HuH-7 (cell line): ENCODE measurements at regions not wholly inside any gene's neighbourhood (a gene's known extent, or its start where the extent isn't known, plus 50 kb on each side); places are given as distances from the start of the nearest gene placed in this dataset.
"Not testable (repeated sequence)": the region's sequence is repeated elsewhere in the genome, so short reads cannot be mapped to it uniquely, and the experiment has no call there.

Experiments used
- DNase-seq: peaks from one replicate; pipeline ENCODE4 v3.0.0; 2011; ENCODE audit warnings: low spot score

- DNase-seq: no peak
Observed at GRCh38 chr20:43364001-43364400, 93.7 kb upstream of the SRSF6 start.

- no peak for DNase-seq
Observed at GRCh38 chr20:43363506-43363905, 94.2 kb upstream of the SRSF6 start.

DNA sequence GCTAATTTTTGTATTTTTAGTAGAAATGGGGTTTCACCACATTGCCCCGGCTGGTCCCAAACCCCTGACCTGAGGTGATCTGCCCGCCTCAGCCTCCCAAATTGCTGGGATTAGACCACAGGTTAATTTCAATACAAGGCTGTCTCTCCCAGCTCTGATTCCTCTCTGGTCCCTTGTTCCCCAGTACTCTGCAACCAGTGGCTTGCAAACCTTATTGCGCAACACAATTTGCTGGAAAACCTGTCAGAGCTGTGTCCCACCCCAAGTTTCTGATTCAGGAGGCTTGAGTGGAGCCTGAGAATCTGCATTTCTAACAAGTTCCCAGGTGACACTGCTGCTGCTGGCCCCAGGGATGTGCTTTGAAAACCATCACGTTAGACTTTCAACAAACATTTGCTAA lies 96.2 kb upstream of the SRSF6 start:
- DNase-seq: no peak

- DNase-seq: no peak
Observed at GRCh38 chr20:43360016-43360415, 97.7 kb upstream of the SRSF6 start.

DNA sequence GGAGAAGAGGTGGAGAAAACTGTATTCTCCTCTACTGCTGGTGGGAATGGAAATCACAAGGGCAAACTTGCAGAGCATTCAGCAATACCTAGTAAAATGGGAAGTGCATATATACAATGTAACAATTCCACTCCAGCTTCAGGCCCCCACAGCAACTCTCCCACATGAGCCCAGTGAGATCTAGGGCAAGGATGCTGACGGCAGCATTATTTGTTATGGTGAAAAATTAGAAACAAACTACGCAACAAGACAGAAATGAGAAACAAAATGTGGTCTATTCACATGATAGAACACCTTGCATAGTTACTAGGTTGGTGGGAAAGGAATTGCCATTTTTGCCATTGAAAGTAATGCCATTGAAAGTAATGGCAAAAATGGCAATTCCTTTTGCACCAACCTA lies 98.9 kb upstream of the SRSF6 start:
- DNase-seq: no peak

DNA sequence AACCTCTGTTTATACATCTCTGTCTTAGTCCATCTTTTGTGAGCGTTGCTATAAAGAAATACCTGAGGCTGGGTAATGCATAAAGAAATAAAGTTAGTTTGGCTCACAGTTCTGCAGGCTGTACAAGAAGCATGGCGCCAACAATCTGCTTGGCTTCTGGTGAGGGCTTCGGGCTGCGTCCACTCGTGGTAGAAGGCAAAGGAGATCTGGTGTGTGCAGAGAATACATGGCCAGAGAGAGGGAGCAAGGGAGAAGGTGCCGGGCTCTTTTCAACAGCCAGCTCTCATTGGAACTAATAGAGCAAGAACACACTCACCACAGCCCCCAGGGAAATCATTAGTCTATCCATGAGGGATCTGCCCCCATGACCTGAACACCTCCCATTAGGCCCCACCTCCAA lies 100.3 kb upstream of the SRSF6 start:
- no peak for DNase-seq

DNA sequence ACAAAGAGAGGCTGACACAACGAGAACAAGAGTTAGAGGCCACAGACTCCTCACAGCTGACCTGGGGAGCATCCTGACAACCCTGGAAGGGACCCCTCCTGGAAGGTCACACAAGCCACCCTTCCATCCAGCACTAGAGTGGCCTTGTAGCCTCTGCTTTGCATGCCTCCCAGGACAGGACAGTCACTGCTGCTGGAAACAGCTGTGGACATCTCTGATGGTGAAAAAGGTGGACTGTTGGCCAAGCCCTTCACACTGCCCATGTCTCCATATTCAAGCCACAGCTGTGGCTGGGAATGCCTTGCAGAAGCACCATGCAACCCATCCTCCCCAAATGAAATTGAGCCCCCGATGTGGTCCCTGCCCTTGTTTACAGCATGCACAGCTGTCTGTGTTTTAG lies 102.1 kb upstream of the SRSF6 start:
- DNase-seq: no peak

DNA sequence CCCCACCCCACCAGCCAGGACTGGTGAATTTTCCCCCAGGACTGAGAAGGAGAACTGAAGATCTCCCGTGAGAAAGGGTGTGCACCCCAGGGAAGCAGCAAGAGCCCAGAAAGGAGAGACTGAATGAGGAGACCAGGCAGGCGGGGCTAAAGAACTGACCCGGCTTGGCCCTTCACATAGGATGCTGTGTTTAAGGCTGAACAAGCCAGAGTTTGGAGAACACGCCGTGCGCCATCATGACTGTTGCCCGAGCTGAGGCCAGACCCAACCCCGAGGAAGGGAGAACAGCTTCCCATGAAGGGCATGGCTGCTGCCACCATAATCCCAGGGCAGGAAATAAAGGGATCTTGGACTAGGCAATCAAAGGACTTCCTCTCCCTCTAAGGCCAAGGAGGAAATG lies 104.7 kb upstream of the SRSF6 start:
- DNase-seq: no peak

DNA sequence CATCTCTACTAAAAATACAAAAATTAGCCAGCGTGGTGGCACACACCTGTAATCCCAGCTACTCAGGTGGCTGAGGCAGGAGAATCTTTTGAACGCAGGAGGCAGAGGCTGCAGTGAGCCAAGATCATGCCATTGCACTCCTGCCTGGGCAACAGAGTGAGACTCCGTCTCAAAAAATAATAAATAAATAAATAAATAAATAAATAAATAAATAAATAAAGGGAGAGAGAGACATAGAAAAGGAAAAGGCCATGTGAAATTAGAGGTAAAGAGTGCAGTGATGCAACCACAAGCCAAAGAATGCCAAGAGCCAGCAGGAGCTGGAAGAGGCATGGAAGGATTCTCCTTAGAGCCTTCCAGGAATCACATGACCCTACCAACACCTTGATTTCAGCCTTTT lies 107.0 kb upstream of the SRSF6 start:
- DNase-seq: not testable (repeated sequence)

DNA sequence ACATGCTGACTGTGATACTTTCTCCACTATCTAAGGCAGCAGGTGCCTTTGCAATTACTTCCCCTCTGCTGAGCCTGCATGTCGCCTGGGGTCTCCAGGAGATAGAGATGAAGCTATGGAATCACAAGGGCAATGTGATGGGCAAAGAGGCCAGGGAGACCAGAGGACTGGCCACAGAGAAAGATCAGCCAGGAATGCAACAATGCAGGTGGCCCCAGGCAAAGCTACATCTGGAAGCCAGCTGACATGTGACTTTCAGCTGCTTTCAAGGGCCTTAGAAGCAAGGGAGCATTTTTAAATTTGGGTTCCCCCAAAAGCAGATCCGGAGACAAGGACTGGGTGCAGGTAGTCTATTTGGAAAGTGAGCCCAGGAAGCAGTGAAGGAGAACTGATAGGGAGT lies 107.9 kb upstream of the SRSF6 start:
- DNase-seq: no peak

DNA sequence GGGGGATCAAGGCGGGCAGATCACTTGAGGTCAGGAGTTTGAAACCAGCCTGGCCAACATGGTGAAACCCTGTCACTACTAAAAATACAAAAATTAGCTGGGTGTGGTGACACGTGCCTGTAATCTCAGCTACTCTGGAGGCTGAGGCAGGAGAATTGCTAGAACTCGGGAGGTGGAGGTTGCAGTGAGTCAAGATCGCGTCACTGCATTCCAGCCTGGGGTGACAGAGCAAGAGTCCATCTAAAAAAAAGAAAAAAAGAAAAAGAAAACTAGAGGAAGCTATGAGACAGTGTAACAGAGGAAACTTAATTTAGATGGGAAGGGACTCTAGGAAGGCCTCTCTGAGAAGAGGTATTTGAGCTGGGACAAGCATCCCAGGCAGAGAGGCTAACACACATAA lies 109.9 kb upstream of the SRSF6 start:
- DNase-seq: not testable (repeated sequence)

GRCh38 chr20:43345676-43346075 lies 112.0 kb upstream of the SRSF6 start:
- DNase-seq: no peak

- DNase-seq: no peak
Observed at GRCh38 chr20:43341511-43341910, 116.2 kb upstream of the SRSF6 start.

DNA sequence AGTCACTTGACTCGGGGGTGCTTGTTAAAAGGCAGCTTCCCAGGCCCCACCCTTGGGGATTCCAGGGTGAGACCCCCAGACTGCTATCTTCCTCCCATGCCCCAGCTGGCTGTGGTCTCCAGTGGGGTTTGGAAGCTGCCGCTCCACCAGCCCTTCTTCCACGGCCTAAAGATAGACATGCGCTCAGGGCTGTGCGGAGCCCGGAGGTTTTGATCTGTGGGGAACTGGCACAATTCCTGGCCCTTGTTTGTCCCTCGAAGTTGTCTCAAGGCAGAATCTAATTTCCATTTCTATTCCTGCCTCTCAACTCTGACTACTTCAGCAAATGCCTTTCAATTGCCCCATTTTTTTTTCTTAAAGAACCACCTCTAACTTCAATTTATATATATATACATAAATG lies 120.7 kb upstream of the SRSF6 start:
- DNase-seq: no peak

- DNase-seq: no peak
Observed at GRCh38 chr20:43334080-43334479, 123.6 kb upstream of the SRSF6 start.

DNA sequence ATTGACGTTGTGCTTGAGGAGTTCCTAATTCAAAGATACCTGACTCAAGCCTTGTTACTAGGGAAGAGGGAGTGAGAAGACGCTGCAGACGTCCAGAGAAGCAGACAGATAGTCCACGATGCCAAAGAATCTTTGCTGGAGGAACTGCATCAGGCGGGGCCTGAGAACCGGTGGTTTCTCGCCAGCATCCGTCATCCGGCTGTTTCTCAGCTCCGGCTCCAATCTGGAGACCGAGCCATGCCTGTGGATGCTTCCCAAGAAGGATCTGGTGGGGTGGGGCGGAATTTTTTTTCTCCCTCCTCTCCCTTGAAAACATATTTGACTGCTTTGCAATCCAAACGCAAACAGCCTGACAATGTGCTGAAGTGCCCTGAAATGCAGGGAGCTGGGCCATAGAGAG lies 125.8 kb upstream of the SRSF6 start:
- DNase-seq: no peak

GRCh38 chr20:43328697-43329096 lies 129.0 kb upstream of the SRSF6 start:
- no peak for DNase-seq

GRCh38 chr20:43327234-43327633 lies 130.5 kb upstream of the SRSF6 start:
- not testable (repeated sequence) for DNase-seq

DNA sequence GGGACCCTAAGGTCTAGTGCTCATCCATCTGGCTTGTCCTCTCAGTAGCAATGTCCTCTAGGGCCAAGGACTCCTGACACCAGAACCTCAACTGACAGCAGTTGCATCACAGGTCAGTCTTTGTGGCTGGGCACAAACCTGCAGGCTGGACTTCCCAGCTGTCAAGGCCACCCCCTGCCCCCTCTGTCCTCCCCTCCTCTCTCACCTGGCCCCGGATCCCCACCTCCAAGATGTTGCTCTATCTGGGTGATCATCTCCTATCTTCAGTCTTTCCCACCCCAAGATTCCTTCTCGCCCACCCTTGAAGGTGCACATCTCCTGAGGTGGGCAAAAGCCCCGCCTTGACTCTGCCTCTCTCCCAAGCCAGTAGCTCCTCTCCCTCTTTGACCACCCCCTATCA lies 131.8 kb upstream of the SRSF6 start:
- DNase-seq: no peak

GRCh38 chr20:43323592-43323991 lies 133.9 kb upstream of the PTPRT start:
- no peak for DNase-seq

DNA sequence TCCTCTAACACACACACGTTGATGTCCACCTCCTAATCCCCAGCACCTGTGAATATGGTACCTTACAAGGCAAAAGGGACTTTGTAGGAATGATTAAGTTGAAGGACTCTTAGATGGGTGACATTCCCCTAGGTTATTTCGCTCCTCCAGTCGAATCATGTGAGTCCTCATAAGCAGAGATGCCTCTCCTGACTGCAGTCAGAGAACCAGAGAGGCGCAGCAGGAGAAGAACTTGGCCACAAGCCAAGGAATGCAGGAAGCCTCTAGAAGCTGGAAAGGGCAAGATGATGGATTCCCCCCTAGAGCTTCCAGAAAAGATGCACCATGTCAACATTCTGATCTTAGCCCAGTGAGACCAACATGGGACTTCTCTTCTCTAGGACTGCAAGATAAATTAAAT lies 133.1 kb upstream of the PTPRT start:
- no peak for DNase-seq

GRCh38 chr20:43320536-43320935 lies 130.8 kb upstream of the PTPRT start:
- no peak for DNase-seq

DNA sequence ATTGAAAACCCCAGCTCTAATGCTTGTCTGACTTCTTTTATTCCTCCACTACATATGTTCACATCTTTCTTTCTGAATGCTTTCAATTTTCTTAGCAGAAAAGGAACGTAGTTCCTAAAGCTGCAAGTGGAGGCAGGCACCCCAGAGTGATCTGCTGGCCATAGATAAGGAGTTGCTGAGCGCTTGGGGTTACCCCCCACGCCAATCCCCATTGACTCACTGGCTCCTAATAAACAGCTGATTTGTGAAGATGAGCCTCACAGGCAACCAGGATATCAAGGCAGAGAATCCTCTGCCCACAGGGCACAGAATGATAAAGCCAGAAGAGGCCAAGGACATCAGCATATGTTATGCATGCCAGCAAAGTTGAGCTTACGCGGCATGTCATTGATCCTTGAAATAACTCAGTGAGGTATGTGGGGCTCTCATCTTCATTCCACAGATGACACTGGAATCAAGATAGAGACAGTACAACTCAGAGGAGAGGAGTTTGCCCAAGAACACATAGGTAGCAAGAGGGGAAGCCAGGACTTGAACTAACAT lies 129.1 kb upstream of the PTPRT start:
- DNase-seq: no peak

DNA sequence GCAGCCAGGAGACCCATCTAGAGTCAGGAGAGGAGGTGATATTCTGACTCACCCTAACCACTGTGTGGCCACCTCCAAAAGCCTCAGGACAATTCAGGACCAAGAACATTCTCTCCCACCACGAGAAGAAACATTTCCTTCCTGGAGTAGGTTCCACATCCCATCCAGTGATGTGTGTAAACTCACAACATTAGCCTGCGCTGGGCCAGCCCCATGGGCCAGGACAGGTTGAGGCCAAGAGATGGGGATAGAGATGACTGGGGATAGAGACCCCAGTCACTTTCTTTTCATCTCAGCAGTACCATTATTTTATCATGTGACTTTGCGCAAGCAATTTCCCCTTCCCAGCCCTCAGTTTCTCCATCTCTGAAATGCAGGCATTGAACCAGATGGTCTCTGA lies 126.6 kb upstream of the PTPRT start:
- no peak for DNase-seq

DNA sequence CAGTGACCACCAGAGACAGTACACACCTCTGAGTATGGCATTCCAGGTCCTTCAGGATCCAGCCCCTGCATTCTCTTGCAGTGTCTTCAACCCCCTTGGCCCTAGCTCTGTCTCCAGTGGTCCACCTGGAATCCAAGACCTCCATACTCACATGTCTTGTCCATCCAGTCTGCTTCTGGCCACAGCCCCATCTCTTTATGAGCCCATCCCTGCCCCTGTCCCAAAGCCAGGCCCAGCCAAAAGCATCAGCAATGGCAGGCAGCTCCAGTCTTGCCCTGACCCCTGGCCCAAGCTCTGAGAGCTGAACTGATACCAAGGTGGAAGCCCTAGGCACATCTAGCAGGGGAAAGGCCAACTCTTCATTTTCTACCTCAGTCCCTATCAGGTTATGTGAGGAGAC lies 119.6 kb upstream of the PTPRT start:
- DNase-seq: no peak
